H1 (cell line): ENCODE measurements at regions not wholly inside any gene's neighbourhood (a gene's known extent, or its start where the extent isn't known, plus 50 kb on each side); places are given as distances from the start of the nearest gene placed in this dataset.

Experiments used
- CTCF ChIA-PET: fragments of 300-600 bp; sonication (Branson Sonifier 250); formaldehyde crosslinking; loops from one replicate; lab custom pipeline; 2021; ENCODE audit not compliant: partially characterized antibody; lab: Charles Lee
- POLR2A ChIA-PET: fragments of 300-600 bp; sonication (Branson Sonifier 250); formaldehyde crosslinking; loops from one replicate; lab custom pipeline; 2021; ENCODE audit warnings: inconsistent platforms; ENCODE audit not compliant: partially characterized antibody; lab: Charles Lee
- DNase-seq, 2 experiments: peaks; one replicate each; pipeline versions ENCODE4 v3.0.0 to v3.0.0-alpha.2; 2010 to 2022; ENCODE audit warnings: low spot score in 2 of 2, low read depth in 1 of 2, mixed read lengths in 1 of 2
- FAIRE-seq: peaks from 2 replicates; lab custom pipeline; 2011; peaks lifted over from hg19 to GRCh38; lab: Jason Lieb, UNC
- H2AFZ ChIP-seq: 2 replicates; pipeline ENCODE4 v1.8.1; 2012; ENCODE audit warnings: low read length, inconsistent platforms
- H2AK5ac ChIP-seq: 2 replicates; pipeline ENCODE4 v1.6.1; 2013; ENCODE audit warnings: low read depth, low read length
- H2BK120ac ChIP-seq: replicated peaks from 2 replicates; pipeline ENCODE3; 2013; ENCODE audit warnings: low read depth, low read length, inconsistent platforms
- H2BK12ac ChIP-seq: 2 replicates; pipeline ENCODE4 v1.6.1; 2013; ENCODE audit warnings: low read depth, low read length
- H2BK15ac ChIP-seq: 2 replicates; pipeline ENCODE4 v1.6.1; 2013; ENCODE audit warnings: low read length
- H2BK20ac ChIP-seq: 2 replicates; pipeline ENCODE4 v1.6.1; 2013; ENCODE audit warnings: low read length
- H2BK5ac ChIP-seq: 2 replicates; pipeline ENCODE4 v1.6.1; 2013; ENCODE audit warnings: low read depth, low read length
- H3K14ac ChIP-seq: 2 replicates; pipeline ENCODE4 v1.6.1; 2013; ENCODE audit warnings: inconsistent platforms; ENCODE audit not compliant: insufficient read length
- H3K18ac ChIP-seq: 2 replicates; pipeline ENCODE4 v1.6.1; 2013; ENCODE audit warnings: low read length; ENCODE audit errors: extremely low read depth
- H3K23ac ChIP-seq: 2 replicates; pipeline ENCODE4 v1.6.1; 2013; ENCODE audit warnings: inconsistent platforms; ENCODE audit not compliant: insufficient read length
- H3K23me2 ChIP-seq: 2 replicates; pipeline ENCODE4 v1.6.1; 2013; ENCODE audit warnings: low read depth, low read length
- H3K27ac ChIP-seq: 2 replicates; pipeline ENCODE4 v1.6.1; 2011; ENCODE audit warnings: low read depth, low read length, inconsistent platforms
- H3K27me3 ChIP-seq, 4 experiments: replicated peaks in 1 of 4; 1 replicate in 1 of 4; 2 replicates in 3 of 4; pipeline versions ENCODE4 v1.6.1 to v1.8.1; 2011 to 2013; ENCODE audit warnings: low read length in 3 of 4, mild to moderate bottlenecking in 3 of 4, inconsistent platforms in 2 of 4, mixed read lengths in 2 of 4, moderate library complexity in 1 of 4; ENCODE audit not compliant: control insufficient read depth in 3 of 4, insufficient read depth in 3 of 4; ENCODE audit errors: extremely low read depth in 1 of 4
- H3K36me3 ChIP-seq, 4 experiments: 2 replicates each; pipeline versions ENCODE4 v1.6.1 to v1.8.1; 2011 to 2013; ENCODE audit warnings: mild to moderate bottlenecking in 4 of 4, low read length in 3 of 4, moderate library complexity in 2 of 4, control low read depth in 1 of 4, inconsistent platforms in 1 of 4; ENCODE audit not compliant: insufficient read depth in 4 of 4, control insufficient read depth in 2 of 4
- H3K4ac ChIP-seq: replicated peaks from 2 replicates; pipeline ENCODE3; 2013; ENCODE audit warnings: low read length, low read depth, mixed read lengths, inconsistent platforms; ENCODE audit not compliant: insufficient read length
- H3K4me1 ChIP-seq, 4 experiments: replicated peaks in 1 of 4; 1 replicate in 1 of 4; 2 replicates in 3 of 4; pipeline versions ENCODE4 v1.6.1 to v1.8.1; 2011 to 2013; ENCODE audit warnings: low read length in 3 of 4, inconsistent platforms in 2 of 4, mixed read lengths in 1 of 4; ENCODE audit not compliant: insufficient read depth in 4 of 4, control insufficient read depth in 3 of 4
- H3K4me2 ChIP-seq, 2 experiments: 2 replicates each; pipeline versions ENCODE4 v1.6.1 to v1.8.1; 2011 to 2013; ENCODE audit warnings: low read depth in 2 of 2, low read length in 2 of 2, control low read depth in 1 of 2, inconsistent platforms in 1 of 2, mild to moderate bottlenecking in 1 of 2; ENCODE audit not compliant: insufficient read depth in 1 of 2
- H3K4me3 ChIP-seq, 4 experiments: fragments of 200-600, 300-600 bp in 1 of 4; sonication (generic), shearing (Covaris generic), sonication (Bioruptor Twin) in 1 of 4; 2 replicates each; pipeline versions ENCODE4 v1.5.1 to v1.8.1; 2011 to 2016; ENCODE audit warnings: low read length in 4 of 4, low read depth in 3 of 4, control low read depth in 2 of 4, inconsistent platforms in 2 of 4, mild to moderate bottlenecking in 2 of 4, mixed read lengths in 1 of 4, moderate library complexity in 1 of 4; ENCODE audit not compliant: insufficient read depth in 2 of 4; ENCODE audit errors: extremely low read depth in 1 of 4
- H3K56ac ChIP-seq: replicated peaks from 2 replicates; pipeline ENCODE3; 2013; ENCODE audit warnings: low read depth, mild to moderate bottlenecking, mixed read lengths, low read length, inconsistent platforms; ENCODE audit not compliant: insufficient read length
- H3K79me1 ChIP-seq: 2 replicates; pipeline ENCODE4 v1.6.1; 2013; ENCODE audit warnings: low read depth, low read length, control low read depth
- H3K79me2 ChIP-seq, 2 experiments: 2 replicates each; pipeline versions ENCODE4 v1.6.1 to v1.8.1; 2012 to 2013; ENCODE audit warnings: low read length in 2 of 2, mild to moderate bottlenecking in 2 of 2, inconsistent platforms in 1 of 2; ENCODE audit not compliant: insufficient read depth in 2 of 2, control insufficient read depth in 1 of 2
- H3K9ac ChIP-seq, 4 experiments: replicated peaks in 1 of 4; 1 replicate in 1 of 4; 2 replicates in 3 of 4; pipeline versions ENCODE4 v1.6.1 to v1.8.1; 2011 to 2013; ENCODE audit warnings: low read depth in 3 of 4, low read length in 3 of 4, control low read depth in 2 of 4, mild to moderate bottlenecking in 2 of 4, moderate library complexity in 2 of 4, inconsistent platforms in 1 of 4; ENCODE audit errors: extremely low read depth in 1 of 4
- H3K9me3 ChIP-seq, 2 experiments: 2 replicates each; pipeline versions ENCODE4 v1.6.1 to v1.8.1; 2012 to 2013; ENCODE audit warnings: mild to moderate bottlenecking in 2 of 2, moderate library complexity in 2 of 2, control low read depth in 1 of 2, inconsistent platforms in 1 of 2, low read depth in 1 of 2, low read length in 1 of 2, mixed read lengths in 1 of 2; ENCODE audit not compliant: insufficient read depth in 2 of 2
- H4K20me1 ChIP-seq, 2 experiments: replicated peaks in 1 of 2; 2 replicates each; pipeline versions ENCODE3 to v1.8.1; 2011 to 2013; ENCODE audit warnings: inconsistent platforms in 2 of 2, low read length in 2 of 2, mild to moderate bottlenecking in 1 of 2; ENCODE audit not compliant: insufficient read depth in 2 of 2, control insufficient read depth in 1 of 2
- H4K5ac ChIP-seq: 2 replicates; pipeline ENCODE4 v1.6.1; 2013; ENCODE audit warnings: low read length, low read depth, mixed read lengths, inconsistent platforms; ENCODE audit not compliant: insufficient read length
- H4K8ac ChIP-seq: 2 replicates; pipeline ENCODE4 v1.8.0; 2013; ENCODE audit warnings: mild to moderate bottlenecking, moderate library complexity, low read length, inconsistent platforms; ENCODE audit not compliant: insufficient read depth; ENCODE audit errors: extremely low read depth
- H4K91ac ChIP-seq: replicated peaks from 2 replicates; pipeline ENCODE3; 2013; ENCODE audit warnings: low read length, mixed read lengths, inconsistent platforms; ENCODE audit not compliant: insufficient read length
- BACH1 ChIP-seq: IDR thresholded peaks from 2 replicates; pipeline ENCODE4 v1.6.1; 2012; ENCODE audit warnings: low read length, improper control_type of control experiment
- CTBP2 ChIP-seq: IDR thresholded peaks from 2 replicates; pipeline ENCODE4 v1.7.0; 2011; ENCODE audit warnings: borderline replicate concordance, mild to moderate bottlenecking, moderate library complexity, mixed read lengths, low read length; ENCODE audit not compliant: insufficient read depth, insufficient read length
- JUN ChIP-seq: IDR thresholded peaks from 2 replicates; pipeline ENCODE4 v1.6.1; 2011; ENCODE audit warnings: low read depth, mild to moderate bottlenecking, improper control_type of control experiment, low read length
- KDM1A ChIP-seq: fragments of 200-600, 300-600 bp; sonication (generic); IDR thresholded peaks from 2 replicates; pipeline ENCODE4 v1.7.1; 2016; ENCODE audit warnings: mild to moderate bottlenecking, low read length, borderline replicate concordance
- PHF8 ChIP-seq: fragments of 200-600 bp; sonication (generic); conservative IDR thresholded peaks from 2 replicates; pipeline ENCODE4 v1.7.1; 2012; ENCODE audit warnings: low read depth, mild to moderate bottlenecking, inconsistent platforms, low read length, moderate library complexity
- RXRA ChIP-seq: IDR thresholded peaks from 2 replicates; pipeline ENCODE4 v1.6.1; 2011; ENCODE audit warnings: low read depth, mild to moderate bottlenecking, low read length, moderate library complexity; ENCODE audit not compliant: insufficient read depth
- SIX5 ChIP-seq: IDR thresholded peaks from 2 replicates; pipeline ENCODE4 v1.6.1; 2011; ENCODE audit warnings: mild to moderate bottlenecking, low read depth, low read length
- SP2 ChIP-seq: IDR thresholded peaks from 2 replicates; pipeline ENCODE4 v1.6.1; 2012; ENCODE audit warnings: mild to moderate bottlenecking, low read length, inconsistent platforms
- SUZ12 ChIP-seq: fragments of 200-600 bp; sonication (generic); IDR thresholded peaks from 2 replicates; pipeline ENCODE4 v1.6.1; 2012; ENCODE audit warnings: mild to moderate bottlenecking, inconsistent platforms, low read length, moderate library complexity, mixed read lengths
- YY1 ChIP-seq: IDR thresholded peaks from 2 replicates; pipeline ENCODE4 v1.6.1; 2011; ENCODE audit warnings: low read depth, mild to moderate bottlenecking, low read length
- ZNF274 ChIP-seq: IDR thresholded peaks from 2 replicates; pipeline ENCODE4 v1.7.0; 2012; ENCODE audit warnings: low read length, borderline replicate concordance; ENCODE audit errors: extremely low read depth
- WGBS, 2 experiments: shearing (Covaris generic) in 1 of 2; methylation state at CpG; one replicate each; pipeline versions ENCODE4 v1.1.6 to v1.1.7; 2013 to 2015; ENCODE audit warnings: low lambda C conversion rate in 2 of 2, mixed read lengths in 2 of 2, inconsistent platforms in 1 of 2, low coverage in 1 of 2, missing lambda C conversion rate in 1 of 2; ENCODE audit not compliant: insufficient replicate concordance in 2 of 2, insufficient coverage in 1 of 2, insufficient read length in 1 of 2; ENCODE audit errors: extremely low coverage in 1 of 2, missing lambda C conversion rate in 1 of 2; 5-methylcytosine and 5-hydroxymethylcytosine counted together
- TF ChIP-seq, protein P1 (sequence below): IDR thresholded peaks from 2 replicates; pipeline ENCODE4 v1.6.1; 2012; ENCODE audit warnings: inconsistent platforms

- Histone ChIP-seq H3K79me2 (no peaks in the 10 kb centered on the region), H4K5ac (no peak overlapping the region), H2BK15ac (no peak overlapping the region), H4K20me1 (no peaks in the 10 kb centered on the region), H3K23me2 (peaks cover 11% of the 10 kb centered on the region; the same call in 1 of the 2 replicates), H3K9ac (no peak overlapping the region), H2BK120ac (peak overlapping the region; percentile 24), H3K27me3 (peaks cover 0 to 4% (median 2%) of the 10 kb centered on the region in 4 experiments; a peak in 2 of 7 replicates), H3K23ac (no peak overlapping the region), H2BK5ac (no peak overlapping the region), H3K4ac (no peak overlapping the region), H3K4me3 (no peak overlapping the region), H3K36me3 (no peaks in the 10 kb centered on the region), H3K79me1 (no peaks in the 10 kb centered on the region), H4K91ac (no peak overlapping the region), H2BK12ac (no peak overlapping the region), H2AK5ac (no peak overlapping the region), H3K4me1 (peaks cover 15 to 33% (median 23%) of the 10 kb centered on the region in 4 experiments), H2BK20ac (peak overlapping the region; percentile 66; the same call in 1 of the 2 replicates), H3K27ac (no peak overlapping the region), H3K56ac (no peak overlapping the region), H3K18ac (no peak overlapping the region), H3K14ac (no peak overlapping the region), H3K9me3 (no peaks in the 10 kb centered on the region), H3K4me2 (no peak overlapping the region), H2AFZ (no peak overlapping the region), H4K8ac (no peak overlapping the region)
- ChIA-PET CTCF (interaction anchor here (1.6 kb wide), 1 partner anchor 107 kb away, joined by 5 read pairs; no protein-coding TSS in a partner anchor), POLR2A (no interaction called here)
- WGBS, 2 experiments: 88% methylated on average over 3 of the region's 3 CpGs; no CpG with 5 or more reads in 1 of the 2 experiments
- FAIRE-seq: no peak
- DNase-seq: no peak
- TF ChIP-seq SIX5: no peak
- TF ChIP-seq PHF8: no peak
- no peak for TF ChIP-seq KDM1A
- TF ChIP-seq SUZ12: no peak
- no peak for TF ChIP-seq BACH1
- TF ChIP-seq, protein P1, sequence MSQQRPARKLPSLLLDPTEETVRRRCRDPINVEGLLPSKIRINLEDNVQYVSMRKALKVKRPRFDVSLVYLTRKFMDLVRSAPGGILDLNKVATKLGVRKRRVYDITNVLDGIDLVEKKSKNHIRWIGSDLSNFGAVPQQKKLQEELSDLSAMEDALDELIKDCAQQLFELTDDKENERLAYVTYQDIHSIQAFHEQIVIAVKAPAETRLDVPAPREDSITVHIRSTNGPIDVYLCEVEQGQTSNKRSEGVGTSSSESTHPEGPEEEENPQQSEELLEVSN: no peak
- TF ChIP-seq CTBP2: no peak
- no peak for TF ChIP-seq YY1
- TF ChIP-seq JUN: no peak
- TF ChIP-seq RXRA: no peak
- no peak for TF ChIP-seq ZNF274
- TF ChIP-seq SP2: no peak
Observed at GRCh38 chr3:194208709-194209108, 72.8 kb downstream of the HES1 start.
